CD4-positive, alpha-beta T cell treated with Interleukin-15 for 4 hours (primary cell): ENCODE measurements at regions not wholly inside any gene's neighbourhood (a gene's known extent, or its start where the extent isn't known, plus 50 kb on each side); places are given as distances from the start of the nearest gene placed in this dataset.

Experiments
- DNase-seq: peaks from one replicate; pipeline ENCODE4 v3.0.0-alpha.2; 2020; ENCODE audit warnings: low spot score

DNA sequence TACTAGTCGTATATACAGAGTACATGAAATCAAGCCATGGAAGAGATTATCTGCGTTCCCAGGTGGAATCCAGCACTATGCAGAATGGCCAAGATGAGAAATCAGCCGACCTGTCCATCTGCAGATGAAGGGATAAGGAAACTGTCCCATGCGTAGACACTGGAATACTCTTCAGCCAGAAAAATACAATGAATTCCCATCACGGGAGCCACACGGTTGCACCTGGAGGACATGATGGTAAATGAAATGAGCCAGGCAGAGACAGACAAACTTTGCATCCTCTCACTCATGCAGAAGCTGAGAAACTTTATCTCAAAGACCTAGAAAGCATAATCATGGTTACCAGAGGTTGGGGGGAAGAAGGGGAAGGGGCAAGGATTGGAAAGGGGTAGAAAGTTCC is 111.9 kb upstream of the TOP3B start:
- no peak for DNase-seq

DNA sequence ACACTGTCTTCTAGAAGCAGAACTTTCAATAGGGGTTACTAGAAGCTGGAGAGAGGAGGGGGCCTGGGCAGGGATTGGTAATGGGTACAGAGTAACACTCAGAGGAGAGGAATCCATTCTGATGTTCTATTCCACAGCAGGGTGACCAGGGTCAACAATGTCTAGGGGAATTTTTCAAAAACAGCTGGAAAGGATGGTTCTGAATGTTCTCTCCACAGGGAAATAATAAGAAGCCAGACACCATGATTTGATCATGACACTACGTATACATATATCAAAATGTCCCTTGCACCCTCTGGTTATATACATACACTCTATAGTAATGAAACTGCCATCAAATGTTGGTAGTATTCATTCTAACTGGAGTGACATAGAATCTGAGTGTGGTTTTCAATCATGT is 111.2 kb upstream of the TOP3B start:
- no peak for DNase-seq

DNA sequence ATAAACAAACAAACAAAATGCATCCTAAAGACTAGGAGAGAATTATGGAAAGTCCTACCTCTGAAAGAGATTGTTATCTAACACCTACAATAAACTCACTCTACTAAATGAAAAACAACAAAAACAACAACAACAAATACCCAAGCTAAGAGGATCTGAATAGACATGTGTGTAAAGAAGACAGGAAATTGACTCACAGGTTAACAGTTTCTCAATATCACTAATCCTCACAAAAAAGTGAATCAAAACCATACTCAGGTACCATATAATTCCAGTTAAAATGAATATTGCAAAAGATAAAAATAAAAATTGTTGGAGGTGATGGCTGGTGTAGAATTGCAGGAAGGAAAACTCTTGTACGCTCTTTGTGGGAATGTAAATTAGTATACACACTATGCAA is 110.4 kb upstream of the TOP3B start:
- DNase-seq: no peak

DNA sequence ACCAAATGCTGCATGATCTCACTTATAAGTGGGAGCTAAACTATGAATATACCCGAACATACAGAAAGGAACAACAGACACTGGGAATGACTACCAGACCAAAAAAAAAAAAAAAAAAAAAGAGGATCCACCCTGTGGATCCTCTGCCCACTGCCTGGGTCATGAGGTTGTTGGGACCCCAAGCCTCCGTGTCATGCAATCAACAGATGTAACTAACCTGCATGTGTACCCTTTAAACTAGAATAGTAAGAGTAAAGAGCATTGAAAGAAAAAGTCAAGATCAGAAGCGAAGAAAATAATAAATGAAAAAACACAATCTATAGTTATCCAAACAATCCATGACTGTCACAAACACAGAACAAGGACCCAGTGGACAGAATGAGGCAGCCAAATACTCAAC is 109.5 kb upstream of the TOP3B start:
- DNase-seq: no peak

DNA sequence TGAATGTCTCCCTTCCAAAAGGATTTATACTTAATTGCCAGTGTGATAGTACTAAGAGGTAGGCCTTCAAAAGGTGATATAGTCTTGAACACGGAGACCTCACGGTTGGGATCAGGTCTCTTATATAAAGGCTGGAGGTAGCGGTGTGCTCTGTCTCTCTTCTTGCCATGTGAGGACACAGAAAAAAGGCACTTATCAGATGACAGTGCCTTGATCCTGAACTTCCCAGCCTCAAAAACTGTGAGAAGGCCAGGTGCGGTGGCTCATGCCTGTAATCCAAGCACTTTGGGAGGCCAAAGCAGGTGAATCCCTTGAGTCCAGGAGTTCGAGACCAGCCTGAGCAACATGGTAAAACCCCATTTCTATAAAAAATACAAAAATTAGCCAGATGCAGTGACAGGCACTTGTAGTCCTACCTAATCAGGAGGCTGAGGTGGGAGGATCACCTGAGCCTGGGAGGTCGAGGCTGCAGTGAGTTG is 108.9 kb upstream of the TOP3B start:
- no peak for DNase-seq

DNA sequence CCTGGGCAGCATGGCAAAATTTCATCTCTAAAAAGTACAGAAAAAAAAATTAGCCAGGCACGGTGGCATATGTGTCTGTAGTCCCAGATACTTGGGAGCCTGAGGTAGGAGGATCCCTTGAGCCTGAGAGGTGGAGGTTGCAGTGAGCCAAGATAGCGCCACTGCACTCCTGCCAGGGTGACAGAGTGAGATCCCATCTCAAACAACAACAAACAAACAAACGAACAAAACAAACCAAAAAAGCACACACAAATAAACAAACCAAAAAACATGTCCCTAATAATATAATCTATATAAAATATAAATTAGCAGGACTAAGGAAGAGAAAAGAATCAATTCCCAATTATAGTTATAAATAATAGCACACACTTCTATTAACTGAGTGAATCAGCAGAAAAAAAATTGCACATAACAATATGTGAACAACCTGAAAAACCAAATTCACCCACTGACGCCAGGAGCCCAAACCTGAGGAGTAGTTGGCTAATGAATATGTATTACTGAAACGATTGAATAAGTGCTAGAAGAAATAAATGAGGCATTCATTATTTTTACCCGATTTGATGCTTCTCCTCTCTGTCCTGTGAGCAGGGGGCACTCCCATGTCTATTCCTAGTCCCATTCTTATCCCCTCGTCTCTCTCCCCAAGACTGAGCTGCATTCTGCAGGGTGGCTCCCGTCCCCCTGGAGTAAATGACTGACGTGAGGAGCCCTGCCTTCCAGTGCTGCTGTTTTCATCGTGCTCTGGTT is 108.2 kb upstream of the TOP3B start:
- DNase-seq: no peak

DNA sequence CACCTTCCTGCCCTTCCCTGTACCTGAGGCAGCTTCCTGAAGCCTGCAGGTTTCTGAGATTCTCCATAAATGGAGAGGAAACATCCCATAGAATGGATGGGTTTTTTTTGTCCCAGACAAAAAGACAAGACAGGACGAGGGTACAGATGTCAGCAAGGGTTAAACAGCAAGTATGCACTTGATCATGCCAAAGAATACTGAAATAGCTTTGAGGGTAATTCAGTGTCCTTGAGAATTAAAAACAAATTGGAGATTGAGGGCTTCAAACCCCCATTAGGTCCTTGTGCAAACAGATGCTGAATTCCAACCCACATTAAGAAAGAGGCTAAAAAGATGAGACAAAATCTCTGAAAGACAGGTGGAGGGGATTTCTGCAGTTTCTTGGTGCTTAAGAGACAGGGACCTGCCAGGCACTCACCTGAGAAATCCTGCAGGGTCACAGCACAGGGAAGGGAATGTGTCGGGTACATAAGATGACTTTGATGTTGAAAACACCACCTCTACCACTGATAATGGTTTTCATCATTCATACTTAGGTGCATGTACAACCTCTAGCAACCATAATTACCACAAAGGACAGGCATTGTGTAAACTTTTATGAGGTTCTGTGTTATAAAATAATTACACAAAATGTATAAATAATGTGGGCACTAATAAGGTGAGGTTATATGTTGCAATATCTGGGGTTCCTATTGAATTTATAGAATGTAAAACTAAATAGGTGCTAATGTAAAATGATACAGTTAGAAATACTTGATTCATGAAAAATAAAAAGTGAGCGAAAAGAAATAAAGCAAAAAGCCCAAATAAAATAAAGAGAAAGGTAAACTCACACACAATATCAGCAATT is 107.1 kb upstream of the TOP3B start:
- DNase-seq: no peak

DNA sequence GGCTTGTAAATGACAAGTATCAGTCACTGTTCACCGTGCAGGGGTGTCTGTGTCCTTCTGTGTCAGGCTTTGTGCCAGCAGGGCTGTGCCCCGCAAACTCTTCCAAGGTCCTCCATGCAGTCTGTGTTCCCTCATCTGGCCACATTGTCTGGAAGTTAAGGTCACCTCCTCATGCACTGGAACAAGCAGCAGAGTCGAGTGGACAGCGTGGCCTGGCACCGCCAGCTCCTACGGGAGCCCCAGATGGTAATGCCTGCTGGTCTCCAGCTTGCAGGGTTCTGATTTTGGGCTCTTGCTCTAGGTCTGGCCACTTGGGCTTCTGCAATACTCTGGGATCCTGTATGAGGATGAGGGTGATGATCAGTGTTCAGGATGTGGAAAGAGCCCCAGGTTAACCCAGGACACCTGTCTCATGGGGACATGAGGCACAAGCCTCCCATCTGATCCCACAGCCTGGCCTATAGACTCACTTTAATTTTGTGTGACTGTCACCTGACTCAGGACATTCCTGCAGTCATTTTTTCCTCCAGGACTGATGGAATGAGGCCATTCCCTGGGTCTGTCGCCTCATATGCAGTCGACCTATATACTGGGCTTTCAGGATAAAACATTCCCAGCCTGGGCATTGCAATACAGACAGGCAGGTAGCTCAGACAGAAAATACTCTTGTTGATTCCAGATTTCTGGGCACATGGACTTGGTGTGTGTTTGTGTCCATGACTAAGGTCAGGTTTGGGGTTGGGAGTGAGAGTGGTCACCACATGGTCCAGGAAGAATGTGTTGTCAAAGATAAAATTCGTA is 106.3 kb upstream of the TOP3B start:
- DNase-seq: no peak

DNA sequence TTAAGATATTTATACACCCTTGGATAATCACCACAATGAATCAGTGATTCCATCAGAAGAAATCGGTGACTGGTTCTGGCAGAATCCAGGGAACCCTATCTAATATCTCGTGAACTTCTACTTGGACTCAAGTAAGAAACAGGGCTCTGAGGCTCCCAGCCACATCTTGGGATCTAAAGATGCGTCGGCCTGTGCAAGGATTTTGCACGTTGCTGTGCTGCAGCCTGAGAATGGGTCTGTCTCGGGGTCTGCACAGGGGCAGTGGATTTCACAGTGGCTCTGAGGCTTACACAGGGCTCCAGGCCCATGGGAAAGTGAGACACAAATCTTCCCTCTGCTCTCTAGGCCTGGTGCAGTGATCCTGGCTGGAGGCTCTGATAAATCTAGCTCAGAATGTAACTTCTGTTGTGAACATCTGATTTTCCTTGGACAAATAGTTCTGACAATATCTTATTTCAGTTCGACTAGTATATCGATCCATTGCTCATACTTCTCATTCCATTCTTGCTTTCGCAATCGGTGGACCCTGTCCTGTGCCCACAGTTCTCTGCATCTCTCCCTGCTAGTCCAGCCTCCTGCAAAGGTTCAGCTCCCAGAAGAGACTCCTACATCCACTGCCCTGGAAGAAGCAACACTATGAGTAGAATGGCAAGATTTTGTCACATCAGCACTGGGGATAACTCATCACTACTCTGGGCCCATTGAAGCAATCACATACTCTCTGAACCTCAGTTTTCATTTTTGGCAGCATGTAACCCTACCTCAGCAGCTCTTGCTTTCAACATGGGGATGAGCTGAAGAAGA is 105.5 kb upstream of the TOP3B start:
- DNase-seq: no peak

DNA sequence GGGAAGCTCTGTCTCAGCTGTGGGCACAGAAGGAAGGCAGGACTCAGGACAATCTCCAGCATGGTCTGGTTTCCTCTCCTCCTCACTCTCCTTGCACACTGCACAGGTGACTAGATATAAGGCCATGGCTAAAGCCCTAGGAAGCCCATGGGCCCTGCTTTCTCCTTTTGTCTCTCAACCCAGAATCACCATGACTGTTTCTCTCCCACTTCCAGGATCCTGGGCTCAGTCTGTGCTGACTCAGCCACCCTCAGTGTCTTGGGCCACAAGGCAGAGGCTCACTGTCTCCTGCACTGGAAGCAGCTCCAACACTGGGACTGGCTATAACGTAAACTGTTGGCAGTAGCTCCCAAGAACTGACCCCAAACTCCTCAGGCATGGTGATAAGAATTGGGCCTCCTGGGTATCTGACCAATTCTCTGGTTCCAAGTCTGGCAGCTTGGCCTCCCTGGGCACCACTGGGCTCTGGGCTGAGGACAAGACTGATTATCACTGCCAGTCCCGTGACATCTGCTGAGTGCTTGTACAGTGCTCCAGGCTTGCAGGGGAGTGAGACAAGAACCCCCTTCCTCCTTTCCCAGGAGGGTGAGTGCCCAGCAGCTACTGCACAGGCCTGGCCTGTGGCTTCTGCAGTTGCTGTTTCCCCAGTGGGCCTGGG is 104.0 kb upstream of the TOP3B start:
- DNase-seq: no peak

DNA sequence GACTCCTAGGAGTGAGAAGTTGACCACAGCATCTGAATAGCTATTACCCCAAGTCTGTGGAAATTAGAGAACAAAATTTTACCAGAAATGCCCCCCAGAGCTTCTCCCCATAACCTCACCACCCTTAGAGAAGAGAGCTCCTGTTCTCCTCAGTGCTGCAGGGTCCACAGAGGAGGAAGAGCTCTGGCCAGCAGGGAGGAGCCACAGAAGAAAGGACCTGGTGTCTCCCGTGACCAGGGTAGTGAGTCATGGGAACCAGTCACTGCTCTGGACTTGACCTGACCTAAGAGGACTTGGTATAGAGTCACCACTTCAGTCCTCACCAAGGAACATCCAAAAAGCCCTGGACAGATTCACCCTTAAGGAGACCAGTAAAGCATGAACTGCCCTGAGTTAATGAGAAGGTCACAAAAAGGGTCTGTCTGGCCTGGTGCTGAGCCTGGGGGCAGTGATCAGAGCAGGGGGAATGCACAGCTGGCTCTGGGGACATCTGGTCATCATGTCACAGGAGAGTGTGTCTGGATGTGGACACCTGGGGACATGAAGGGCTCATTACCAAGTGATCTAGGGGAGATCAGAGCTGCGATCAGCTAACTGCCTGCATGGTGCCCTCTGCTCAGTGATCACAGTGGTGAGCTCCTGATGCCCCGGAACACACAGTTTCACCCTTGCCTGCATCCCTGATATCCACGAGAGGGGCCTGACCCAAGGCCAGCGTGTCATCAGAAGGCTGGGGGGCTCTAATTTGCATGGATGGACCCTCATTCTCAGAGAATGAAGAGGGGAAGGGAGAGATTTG is 103.3 kb upstream of the TOP3B start:
- DNase-seq: no peak

DNA sequence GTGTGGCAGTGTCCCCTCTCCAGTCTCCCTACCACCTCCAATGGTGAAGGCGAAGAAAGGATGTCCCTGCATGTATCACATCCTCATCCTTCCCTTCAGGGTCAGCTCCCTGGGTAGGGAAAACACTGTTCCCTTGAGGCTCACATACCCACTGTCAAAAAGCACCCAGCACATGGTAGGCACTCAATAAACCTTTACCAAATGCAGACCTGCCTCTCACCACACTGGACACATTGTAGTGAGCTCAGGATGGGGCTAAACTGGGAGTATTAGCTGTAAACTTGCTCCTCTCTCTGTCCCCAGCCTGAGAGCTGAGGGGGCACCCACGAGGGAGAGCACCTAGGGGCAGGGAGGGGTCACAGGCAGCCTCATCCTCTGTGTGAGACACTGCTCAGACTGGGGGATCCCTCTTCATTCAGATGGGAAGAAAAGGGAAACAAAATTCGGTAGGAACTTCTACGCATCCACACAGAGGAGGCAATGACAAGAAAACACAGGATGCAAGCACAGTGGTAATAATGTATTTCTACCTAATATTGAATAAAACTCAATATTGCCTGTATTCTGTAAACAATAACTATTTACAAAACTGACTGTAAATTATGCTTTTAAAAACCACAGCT is 101.6 kb upstream of the TOP3B start:
- no peak for DNase-seq

DNA sequence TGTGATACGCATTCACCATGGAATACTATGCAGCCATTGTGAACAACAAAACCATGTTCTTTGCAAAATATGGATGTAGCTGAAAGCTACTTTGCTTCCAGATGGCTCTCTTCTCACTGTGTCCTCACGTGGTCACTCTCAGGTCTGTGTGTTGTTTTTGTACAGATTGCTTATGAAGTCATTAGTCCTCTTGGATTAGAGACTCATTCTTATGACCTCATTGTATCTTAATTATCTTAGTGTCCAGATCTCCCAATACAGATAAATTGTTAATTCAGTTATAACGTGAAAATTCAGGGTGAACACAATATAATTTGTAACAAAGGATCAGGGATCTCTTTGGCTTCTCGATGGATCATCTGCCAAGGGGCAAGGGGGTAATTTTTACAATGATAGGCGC is 100.4 kb upstream of the TOP3B start:
- DNase-seq: no peak

DNA sequence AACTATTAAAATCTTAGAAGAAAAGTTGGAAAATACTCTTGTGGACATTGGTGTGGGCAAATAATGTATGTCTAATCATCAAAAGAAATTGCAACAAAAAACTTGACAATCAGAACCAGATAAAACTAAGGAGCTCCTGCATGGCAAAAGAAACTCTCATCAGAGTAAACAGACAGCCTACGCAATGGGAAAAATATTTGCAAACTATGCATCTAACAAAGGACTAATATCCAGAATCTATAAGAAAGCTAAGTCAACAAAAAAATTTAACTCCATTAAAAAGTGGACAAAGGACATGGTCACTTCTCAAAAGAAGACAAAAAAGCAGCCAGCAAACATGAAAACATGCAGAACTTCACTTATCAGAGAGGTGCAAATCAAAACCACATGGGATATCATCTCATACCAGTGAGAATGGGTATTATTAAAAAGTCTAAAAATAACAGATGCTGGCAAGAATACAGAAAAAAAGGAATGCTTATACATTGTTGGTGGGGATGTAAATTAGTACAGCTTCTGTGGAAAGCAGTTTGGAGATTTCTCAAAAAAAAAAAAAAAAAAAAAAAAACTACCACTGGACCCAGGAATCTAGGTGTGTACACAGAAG is 99.7 kb upstream of the TOP3B start:
- no peak for DNase-seq

DNA sequence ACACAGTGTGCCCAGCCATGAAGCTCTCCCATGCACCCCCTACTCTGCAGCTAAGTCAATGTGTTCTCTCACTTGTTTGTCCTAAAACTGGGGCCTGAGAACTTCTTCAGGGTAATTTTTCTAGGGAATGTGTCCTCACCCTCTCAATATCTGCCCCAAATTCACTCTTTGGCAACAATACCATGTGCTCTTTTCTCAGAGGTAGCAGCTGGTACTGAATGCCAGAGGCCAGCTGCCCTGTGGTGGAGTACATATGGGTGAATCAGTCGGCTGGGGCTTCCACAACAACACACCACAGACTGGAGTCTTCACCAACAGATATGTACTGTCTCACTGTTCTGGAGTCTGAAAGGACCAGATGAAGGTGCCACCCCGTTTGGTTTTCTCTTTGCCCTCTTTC is 97.7 kb upstream of the TOP3B start:
- DNase-seq: no peak

DNA sequence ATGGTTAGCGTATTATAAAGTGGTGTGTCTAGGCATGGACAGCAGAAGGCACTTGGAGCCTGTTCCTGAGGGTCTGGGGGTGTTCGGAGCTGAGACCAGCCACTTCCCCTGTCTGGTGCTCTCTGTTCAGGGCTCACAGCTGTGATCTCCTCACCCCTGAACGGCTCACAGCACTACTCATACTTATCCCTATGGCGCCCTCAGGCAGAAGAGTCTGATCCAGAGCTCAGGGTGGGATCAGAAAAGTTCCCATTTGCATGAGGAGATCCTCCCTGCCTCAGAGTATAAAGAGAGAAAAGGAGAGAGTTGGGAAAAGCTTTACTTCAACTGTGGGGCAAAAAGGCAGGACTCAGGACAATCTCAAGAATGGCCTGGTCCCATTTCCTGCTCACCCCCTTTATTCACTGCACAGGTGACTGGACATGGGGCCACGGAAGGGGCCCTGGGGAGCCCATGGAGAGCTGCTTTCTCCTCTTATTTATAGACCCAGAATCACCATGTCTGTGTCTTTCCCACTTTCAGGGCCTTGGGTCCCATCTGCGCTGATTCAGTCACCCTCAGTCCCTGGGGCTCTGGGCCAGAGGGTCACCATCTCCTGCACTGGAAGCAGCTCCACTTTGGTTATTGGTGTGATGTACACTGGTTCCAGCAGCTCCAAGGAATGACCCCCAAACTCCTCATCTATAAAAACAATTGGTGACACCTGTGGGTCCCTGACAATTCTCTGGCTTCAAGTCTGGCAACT is 97.0 kb upstream of the TOP3B start:
- no peak for DNase-seq

DNA sequence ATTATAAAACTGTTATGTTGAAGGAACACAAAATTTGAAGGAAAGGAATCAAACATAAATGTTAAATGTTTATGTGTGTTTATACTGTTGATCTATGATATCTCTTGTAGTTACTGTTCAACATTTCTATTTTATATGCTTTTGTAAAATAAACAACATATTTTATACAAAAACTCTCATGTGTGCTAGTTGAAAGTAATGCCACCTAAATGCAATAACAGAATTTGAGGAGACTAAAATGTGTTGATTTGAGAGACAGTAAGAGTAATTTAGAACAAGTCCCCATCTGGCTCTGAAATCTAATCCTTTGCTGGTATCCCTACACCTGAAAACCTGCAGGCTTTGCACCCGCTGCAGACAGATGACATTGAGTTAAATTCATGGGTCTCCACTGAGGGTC is 95.7 kb upstream of the TOP3B start:
- DNase-seq: no peak

DNA sequence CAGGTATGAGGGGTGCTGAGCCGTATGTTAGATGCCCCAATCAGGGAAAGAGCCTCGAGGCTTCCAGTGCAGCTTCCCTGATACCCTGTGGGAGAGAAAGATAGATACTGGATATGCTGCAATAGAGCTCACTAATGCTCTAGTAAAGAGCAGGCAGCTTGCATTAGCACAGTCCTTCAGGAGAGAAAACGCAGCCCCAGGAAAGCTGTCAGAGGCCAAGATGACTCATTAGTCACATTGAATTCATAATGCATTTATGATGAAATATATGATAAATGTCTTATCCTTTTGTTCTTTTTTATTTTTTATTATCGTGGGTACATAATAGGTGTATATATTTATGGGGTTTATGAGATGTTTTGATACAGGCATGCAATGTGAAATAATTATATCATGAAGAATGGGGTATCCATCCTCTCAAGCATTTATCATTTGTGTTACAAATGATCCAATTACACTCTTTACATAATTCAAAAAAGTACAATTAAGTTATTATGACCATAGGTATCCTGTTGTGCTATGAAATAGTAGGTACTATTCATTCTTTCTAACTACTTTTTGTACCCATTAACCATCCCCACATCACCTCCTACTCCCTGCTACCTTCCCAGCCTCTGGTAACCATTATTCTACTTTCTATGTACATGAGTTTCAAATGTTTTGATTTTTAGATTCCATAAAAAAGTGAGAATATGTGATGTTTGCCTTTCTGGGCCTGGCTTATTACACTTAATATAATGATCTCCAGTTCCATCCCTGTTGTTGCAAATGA is 94.5 kb upstream of the TOP3B start:
- no peak for DNase-seq
